ENCODE measurements at regions not wholly inside any gene's neighbourhood (a gene's known extent, or its start where the extent isn't known, plus 50 kb on each side); places are given as distances from the start of the nearest gene placed in this dataset.
"Not testable (repeated sequence)": the region's sequence is repeated elsewhere in the genome, so short reads cannot be mapped to it uniquely, and the experiment has no call there.

DNA sequence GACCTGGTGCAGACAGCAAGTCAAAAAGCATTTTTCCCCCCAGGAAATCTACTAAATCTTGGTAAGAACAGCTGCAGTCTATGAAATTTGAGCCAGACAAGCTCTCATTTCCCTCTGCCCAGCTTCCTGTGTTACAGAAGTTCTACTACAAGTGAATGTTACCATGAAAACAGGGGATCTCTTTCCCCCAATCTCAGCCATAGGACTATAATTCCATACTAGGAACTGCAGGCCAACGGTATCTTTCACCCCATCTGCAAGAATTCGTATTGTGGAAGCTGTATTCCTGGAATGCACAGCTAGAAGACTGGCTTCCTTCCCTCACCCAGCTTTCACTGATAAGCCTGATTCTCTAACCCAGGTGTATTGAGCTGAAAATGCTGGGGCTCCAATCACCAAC lies 1655.4 kb downstream of the BRINP3 start:
- Mint-ChIP-seq H3K9me3 (ENCODE audit: low read depth) (no peaks in the 10 kb centered on the region), H3K36me3 (ENCODE audit: low read depth) (no peaks in the 10 kb centered on the region), H3K27ac (ENCODE audit: unreplicated experiment) (no peak overlapping the region), H3K4me3 (ENCODE audit: unreplicated experiment) (no peak overlapping the region), H3K27me3 (ENCODE audit: low read depth) (peaks cover under 1% of the 10 kb centered on the region), H3K4me1 (ENCODE audit: low read depth) (peaks cover 7% of the 10 kb centered on the region)
- no peak for DNase-seq (ENCODE audit: low spot score)
- TF ChIP-seq, protein P1, sequence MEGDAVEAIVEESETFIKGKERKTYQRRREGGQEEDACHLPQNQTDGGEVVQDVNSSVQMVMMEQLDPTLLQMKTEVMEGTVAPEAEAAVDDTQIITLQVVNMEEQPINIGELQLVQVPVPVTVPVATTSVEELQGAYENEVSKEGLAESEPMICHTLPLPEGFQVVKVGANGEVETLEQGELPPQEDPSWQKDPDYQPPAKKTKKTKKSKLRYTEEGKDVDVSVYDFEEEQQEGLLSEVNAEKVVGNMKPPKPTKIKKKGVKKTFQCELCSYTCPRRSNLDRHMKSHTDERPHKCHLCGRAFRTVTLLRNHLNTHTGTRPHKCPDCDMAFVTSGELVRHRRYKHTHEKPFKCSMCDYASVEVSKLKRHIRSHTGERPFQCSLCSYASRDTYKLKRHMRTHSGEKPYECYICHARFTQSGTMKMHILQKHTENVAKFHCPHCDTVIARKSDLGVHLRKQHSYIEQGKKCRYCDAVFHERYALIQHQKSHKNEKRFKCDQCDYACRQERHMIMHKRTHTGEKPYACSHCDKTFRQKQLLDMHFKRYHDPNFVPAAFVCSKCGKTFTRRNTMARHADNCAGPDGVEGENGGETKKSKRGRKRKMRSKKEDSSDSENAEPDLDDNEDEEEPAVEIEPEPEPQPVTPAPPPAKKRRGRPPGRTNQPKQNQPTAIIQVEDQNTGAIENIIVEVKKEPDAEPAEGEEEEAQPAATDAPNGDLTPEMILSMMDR (IDR thresholded peaks at IDR 0.05) = no peak

DNA sequence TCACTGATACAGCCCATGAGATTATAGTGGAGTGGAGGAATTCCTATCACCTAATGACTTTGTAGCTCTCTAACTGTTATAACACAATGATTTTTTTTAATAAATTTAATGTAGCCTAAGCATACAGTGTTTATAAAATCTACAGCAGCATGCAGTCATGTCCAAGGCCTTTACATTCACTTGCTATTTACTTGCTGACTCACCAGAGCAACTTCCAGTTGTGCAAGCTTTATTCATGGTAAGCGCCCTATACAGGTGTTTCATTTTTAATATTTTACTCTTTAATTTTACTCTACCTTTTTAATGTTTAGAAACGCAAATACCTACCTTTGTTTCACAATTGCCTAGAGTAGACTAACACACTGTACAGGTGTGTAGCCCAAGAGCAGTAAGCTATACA lies 1652.2 kb downstream of the BRINP3 start:
- no peaks in the 10 kb centered on the region for H3K9me3 Mint-ChIP-seq (ENCODE audit: low read depth)
- TF ChIP-seq, protein P1 (IDR thresholded peaks at IDR 0.05) = no peak
- H3K27me3 Mint-ChIP-seq (ENCODE audit: low read depth) = peaks cover 3% of the 10 kb centered on the region
- no peak overlapping the region for H3K27ac Mint-ChIP-seq (ENCODE audit: unreplicated experiment)
- peaks cover 7% of the 10 kb centered on the region for H3K4me1 Mint-ChIP-seq (ENCODE audit: low read depth)
- no peak for DNase-seq (ENCODE audit: low spot score)
- H3K4me3 Mint-ChIP-seq (ENCODE audit: unreplicated experiment) = no peak overlapping the region
- H3K36me3 Mint-ChIP-seq (ENCODE audit: low read depth) = no peaks in the 10 kb centered on the region

DNA sequence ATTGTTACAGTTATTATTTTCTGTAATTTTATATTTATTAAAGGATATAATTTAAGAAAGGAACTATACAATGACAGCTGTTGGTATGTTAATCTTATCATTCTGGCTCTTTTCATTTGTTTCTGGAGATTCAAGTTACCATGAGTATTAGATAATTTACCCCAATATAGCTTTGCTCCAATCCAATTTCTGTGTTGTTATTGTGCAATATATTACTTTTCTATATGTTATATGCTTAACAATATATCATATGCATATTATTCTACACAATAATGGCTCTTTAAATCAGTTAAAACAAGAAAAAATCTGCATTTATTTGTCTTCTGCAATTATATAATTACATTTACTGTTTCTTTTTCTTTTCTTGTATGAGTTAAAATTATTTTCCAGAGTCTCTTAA lies 1650.9 kb downstream of the BRINP3 start:
- peaks cover 7% of the 10 kb centered on the region for H3K4me1 Mint-ChIP-seq (ENCODE audit: low read depth)
- DNase-seq (ENCODE audit: low spot score) = no peak
- H3K9me3 Mint-ChIP-seq (ENCODE audit: low read depth) = no peaks in the 10 kb centered on the region
- no peak overlapping the region for H3K4me3 Mint-ChIP-seq (ENCODE audit: unreplicated experiment)
- H3K36me3 Mint-ChIP-seq (ENCODE audit: low read depth) = no peaks in the 10 kb centered on the region
- peaks cover 3% of the 10 kb centered on the region for H3K27me3 Mint-ChIP-seq (ENCODE audit: low read depth)
- TF ChIP-seq, protein P1 (IDR thresholded peaks at IDR 0.05) = no peak
- no peak overlapping the region for H3K27ac Mint-ChIP-seq (ENCODE audit: unreplicated experiment)

DNA sequence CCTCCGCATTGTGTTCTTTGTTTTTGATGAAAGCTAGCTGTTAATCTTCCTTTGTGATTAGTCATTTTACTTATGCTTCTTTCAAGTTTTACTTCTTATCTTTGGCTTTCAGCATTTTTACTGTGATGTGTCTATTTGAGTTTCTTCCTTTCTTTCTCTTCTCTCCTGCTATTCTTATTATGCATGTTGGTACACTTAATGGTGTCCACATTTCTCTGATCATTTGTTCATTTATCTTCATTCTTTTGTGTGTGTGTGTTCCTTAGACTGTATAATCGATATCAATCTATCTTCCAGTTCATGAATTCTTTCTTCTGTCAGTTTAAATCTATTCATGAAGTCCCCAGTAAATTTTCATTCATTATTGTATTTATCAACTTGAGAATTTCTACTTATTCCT lies 1650.3 kb downstream of the BRINP3 start:
- no peaks in the 10 kb centered on the region for H3K9me3 Mint-ChIP-seq (ENCODE audit: low read depth)
- no peak for DNase-seq (ENCODE audit: low spot score)
- no peaks in the 10 kb centered on the region for H3K36me3 Mint-ChIP-seq (ENCODE audit: low read depth)
- H3K27ac Mint-ChIP-seq (ENCODE audit: unreplicated experiment) = no peak overlapping the region
- peaks cover 3% of the 10 kb centered on the region for H3K27me3 Mint-ChIP-seq (ENCODE audit: low read depth)
- TF ChIP-seq, protein P1 (IDR thresholded peaks at IDR 0.05) = no peak
- H3K4me3 Mint-ChIP-seq (ENCODE audit: unreplicated experiment) = no peak overlapping the region
- peaks cover 2% of the 10 kb centered on the region for H3K4me1 Mint-ChIP-seq (ENCODE audit: low read depth)

DNA sequence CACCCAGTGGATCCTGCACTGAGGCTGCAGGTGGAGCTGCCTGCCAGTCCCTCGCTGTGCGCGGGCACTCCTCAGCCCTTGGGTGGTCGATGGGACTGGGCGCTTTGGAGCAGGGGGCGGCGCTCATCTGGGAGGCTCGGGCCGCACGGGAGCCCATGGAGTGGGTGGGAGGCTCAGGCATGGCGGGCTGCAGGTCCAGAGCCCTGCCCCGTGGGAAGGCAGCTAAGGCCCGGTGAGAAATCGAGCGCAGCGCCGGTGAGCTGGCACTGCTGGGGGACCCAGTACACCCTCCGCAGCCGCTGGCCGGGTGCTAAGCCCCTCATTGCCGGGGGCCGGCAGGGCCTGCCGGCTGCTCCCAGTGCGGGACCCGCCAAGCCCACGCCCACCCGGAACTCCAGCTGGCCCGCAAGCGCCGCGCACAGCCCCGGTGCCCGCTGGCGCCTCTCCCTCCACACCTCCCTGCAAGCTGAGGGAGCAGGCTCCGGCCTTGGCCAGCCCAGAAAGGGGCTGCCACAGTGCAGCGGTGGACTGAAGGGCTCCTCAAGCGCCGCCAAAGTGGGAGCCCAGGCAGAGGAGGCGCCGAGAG lies 1636.5 kb downstream of the BRINP3 start:
- DNase-seq (ENCODE audit: low spot score) = peak; percentile 61
- H3K9me3 Mint-ChIP-seq (ENCODE audit: low read depth); H3K4me3 Mint-ChIP-seq (ENCODE audit: unreplicated experiment); H3K27ac Mint-ChIP-seq (ENCODE audit: unreplicated experiment); H3K36me3 Mint-ChIP-seq (ENCODE audit: low read depth); H3K4me1 Mint-ChIP-seq (ENCODE audit: low read depth); H3K27me3 Mint-ChIP-seq (ENCODE audit: low read depth): not testable (repeated sequence)

DNA sequence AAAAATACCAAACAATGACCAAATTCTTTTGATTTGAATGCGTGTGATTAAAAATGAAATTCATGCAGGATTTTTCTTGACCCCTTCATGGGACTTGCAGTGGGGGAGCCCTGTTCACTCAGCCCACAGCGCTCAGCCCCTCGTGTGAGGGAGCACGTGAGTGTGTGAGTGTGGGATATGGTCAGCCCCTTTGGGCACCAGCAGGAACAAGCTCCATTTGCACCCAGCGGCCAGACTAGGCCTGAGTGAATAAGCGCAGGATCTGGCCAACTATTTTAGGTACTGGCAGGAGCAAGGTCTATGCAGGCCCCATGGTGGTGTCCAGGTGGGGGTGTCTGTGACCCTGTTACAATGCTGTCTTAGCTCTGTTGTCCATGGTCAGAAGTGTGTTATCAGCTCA lies 1631.2 kb downstream of the BRINP3 start:
- H3K9me3 Mint-ChIP-seq (ENCODE audit: low read depth) = no peaks in the 10 kb centered on the region
- no peaks in the 10 kb centered on the region for H3K27me3 Mint-ChIP-seq (ENCODE audit: low read depth)
- no peaks in the 10 kb centered on the region for H3K36me3 Mint-ChIP-seq (ENCODE audit: low read depth)
- TF ChIP-seq, protein P1 (IDR thresholded peaks at IDR 0.05) = no peak
- no peak overlapping the region for H3K27ac Mint-ChIP-seq (ENCODE audit: unreplicated experiment)
- DNase-seq (ENCODE audit: low spot score) = no peak
- no peak overlapping the region for H3K4me3 Mint-ChIP-seq (ENCODE audit: unreplicated experiment)
- no peaks in the 10 kb centered on the region for H3K4me1 Mint-ChIP-seq (ENCODE audit: low read depth)

All from chondrocyte (in vitro differentiated cells).